Type B pancreatic cell (in vitro differentiated cells): ENCODE measurements at regions not wholly inside any gene's neighbourhood (a gene's known extent, or its start where the extent isn't known, plus 50 kb on each side); places are given as distances from the start of the nearest gene placed in this dataset.

ENCODE experiments used
- DNase-seq: peaks from one replicate; pipeline ENCODE4 v3.0.0; 2021; ENCODE audit warnings: mixed read lengths; ENCODE audit not compliant: unreplicated experiment; ENCODE audit errors: extremely low spot score
- H3K27ac Mint-ChIP-seq: 2 replicates; pipeline ENCODE4 v1.8.0; 2021; ENCODE audit warnings: mild to moderate bottlenecking, mixed read lengths
- H3K27me3 Mint-ChIP-seq: 2 replicates; pipeline ENCODE4 v1.8.0; 2021; ENCODE audit warnings: mixed read lengths
- H3K36me3 Mint-ChIP-seq: 2 replicates; pipeline ENCODE4 v1.8.0; 2021; ENCODE audit warnings: mixed read lengths
- H3K4me1 Mint-ChIP-seq: one replicate; pipeline ENCODE4 v1.8.0; 2021; ENCODE audit warnings: mixed read lengths; ENCODE audit not compliant: unreplicated experiment
- H3K4me3 Mint-ChIP-seq: 2 replicates; pipeline ENCODE4 v1.8.0; 2021; ENCODE audit warnings: mild to moderate bottlenecking, mixed read lengths
- H3K9me3 Mint-ChIP-seq: 2 replicates; pipeline ENCODE4 v1.8.0; 2021; ENCODE audit warnings: mixed read lengths
- TF ChIP-seq, protein P1 (sequence below): fragments of 200-600 bp; sonication (generic); conservative IDR thresholded peaks from 2 replicates; pipeline ENCODE4 v1.5.0; 2021; ENCODE audit warnings: antibody characterized with exemption, mild to moderate bottlenecking

- Mint-ChIP-seq H3K36me3 (no peaks in the 10 kb centered on the region), H3K4me3 (no peak overlapping the region), H3K27ac (no peak overlapping the region), H3K27me3 (peaks cover 21% of the 10 kb centered on the region), H3K4me1 (no peaks in the 10 kb centered on the region), H3K9me3 (peaks cover 13% of the 10 kb centered on the region)
- DNase-seq: no peak
- TF ChIP-seq, protein P1, sequence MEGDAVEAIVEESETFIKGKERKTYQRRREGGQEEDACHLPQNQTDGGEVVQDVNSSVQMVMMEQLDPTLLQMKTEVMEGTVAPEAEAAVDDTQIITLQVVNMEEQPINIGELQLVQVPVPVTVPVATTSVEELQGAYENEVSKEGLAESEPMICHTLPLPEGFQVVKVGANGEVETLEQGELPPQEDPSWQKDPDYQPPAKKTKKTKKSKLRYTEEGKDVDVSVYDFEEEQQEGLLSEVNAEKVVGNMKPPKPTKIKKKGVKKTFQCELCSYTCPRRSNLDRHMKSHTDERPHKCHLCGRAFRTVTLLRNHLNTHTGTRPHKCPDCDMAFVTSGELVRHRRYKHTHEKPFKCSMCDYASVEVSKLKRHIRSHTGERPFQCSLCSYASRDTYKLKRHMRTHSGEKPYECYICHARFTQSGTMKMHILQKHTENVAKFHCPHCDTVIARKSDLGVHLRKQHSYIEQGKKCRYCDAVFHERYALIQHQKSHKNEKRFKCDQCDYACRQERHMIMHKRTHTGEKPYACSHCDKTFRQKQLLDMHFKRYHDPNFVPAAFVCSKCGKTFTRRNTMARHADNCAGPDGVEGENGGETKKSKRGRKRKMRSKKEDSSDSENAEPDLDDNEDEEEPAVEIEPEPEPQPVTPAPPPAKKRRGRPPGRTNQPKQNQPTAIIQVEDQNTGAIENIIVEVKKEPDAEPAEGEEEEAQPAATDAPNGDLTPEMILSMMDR: no peak
These were observed 489.0 kb downstream of the NTRK3 start for GRCh38 chr15:87767516-87767915.

DNA sequence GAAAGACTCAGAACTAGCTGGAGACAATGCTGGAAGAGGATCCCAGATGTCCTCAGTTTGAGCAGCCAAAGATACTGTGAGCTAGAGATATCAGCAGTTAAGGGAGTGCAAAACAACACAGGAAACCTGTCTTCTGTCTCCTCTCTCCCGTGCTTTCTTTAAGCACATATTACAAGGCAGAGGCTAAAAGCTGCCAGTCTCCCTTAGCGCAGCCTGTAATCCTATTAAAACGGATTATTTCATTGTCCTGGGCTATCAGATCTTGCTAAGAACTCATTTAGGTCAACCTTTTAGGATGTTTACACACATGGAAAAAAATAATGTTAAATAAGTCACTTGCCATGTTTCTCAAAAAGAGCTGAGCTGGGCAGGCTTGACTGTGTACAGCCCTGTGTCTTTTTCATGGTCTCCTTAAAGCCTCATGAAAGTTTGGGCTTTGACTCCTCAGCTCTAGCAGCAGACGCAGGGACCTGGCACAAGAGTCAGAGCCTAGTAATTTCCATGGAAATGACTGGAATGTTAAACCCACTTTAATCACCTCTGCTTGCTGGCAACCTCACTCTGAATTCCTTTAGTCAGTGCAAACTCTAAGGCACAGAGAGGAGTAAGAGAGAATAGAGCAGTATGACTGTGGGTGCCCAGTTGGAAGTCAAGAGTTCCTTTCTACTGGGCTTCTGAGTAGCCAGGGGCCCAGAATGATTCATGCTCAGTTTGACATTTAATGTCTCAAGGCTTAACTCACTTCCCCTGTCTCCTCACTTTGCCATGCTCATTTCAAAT is 491.9 kb downstream of the NTRK3 start:
- Mint-ChIP-seq H3K27me3 (peaks cover 26% of the 10 kb centered on the region), H3K27ac (no peak overlapping the region), H3K4me3 (no peak overlapping the region), H3K4me1 (peaks cover 6% of the 10 kb centered on the region), H3K36me3 (no peaks in the 10 kb centered on the region), H3K9me3 (peaks cover 7% of the 10 kb centered on the region)
- TF ChIP-seq, protein P1: no peak
- DNase-seq: no peak

DNA sequence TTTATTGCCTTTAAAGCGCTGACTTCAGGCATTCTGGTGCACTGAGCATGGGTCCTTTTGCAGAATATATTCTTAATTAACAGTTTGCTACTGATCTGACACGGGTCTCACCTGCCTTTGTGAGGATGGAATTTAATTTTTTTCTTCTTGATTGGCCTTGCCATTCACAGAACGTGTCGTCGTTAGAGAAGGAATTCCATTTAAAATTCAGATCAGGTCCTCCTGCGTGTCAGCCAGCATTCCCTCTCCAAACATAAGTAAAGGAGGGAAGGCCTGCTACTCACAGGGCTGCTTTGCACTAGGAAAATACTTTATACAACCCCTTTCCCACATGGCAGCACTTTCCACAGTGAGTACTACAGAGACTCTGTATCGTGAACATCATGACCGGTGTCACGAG is 492.7 kb downstream of the NTRK3 start:
- H3K27ac Mint-ChIP-seq: no peak overlapping the region
- DNase-seq: no peak

DNA sequence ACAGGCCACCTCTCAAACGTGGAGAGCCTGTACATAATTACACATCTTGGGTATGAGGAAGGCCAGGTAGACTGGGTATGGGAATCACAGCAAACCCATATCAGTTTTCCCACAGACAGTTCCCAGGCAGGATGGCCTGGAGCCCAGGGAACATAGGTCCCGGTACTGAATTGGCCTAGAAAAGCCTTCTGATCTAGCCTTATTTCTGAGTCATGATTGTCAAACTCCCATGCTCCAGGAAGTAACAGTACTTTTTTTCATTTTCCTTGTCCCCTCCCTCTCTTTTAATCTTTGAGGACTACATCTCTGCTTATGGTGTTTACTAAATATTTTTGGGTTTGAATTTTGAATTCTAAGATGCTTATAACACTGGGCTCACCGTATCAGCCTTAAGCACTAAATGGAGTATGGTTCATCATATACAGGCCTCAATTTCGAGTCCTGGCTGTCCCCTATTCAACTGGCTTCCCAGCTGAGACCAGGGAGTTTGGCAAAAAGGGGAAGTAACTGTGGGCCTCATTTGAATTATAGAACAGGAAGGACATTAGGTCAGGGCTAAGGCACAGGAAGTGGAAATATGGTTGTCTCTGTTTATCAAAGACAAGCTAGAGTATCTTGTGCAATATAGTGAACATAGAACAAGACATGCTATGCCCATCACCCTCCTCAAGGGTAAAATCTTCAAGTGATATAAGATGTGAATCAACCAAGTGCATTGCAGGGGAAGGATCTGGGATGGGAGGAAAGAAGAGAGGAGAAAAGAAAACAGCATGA is 494.6 kb downstream of the NTRK3 start:
- H3K9me3 Mint-ChIP-seq: no peaks in the 10 kb centered on the region
- TF ChIP-seq, protein P1: no peak
- no peak overlapping the region for H3K4me3 Mint-ChIP-seq
- H3K36me3 Mint-ChIP-seq: no peaks in the 10 kb centered on the region
- H3K27me3 Mint-ChIP-seq: peaks cover 23% of the 10 kb centered on the region
- no peak for DNase-seq
- no peak overlapping the region for H3K27ac Mint-ChIP-seq
- H3K4me1 Mint-ChIP-seq: peaks cover 6% of the 10 kb centered on the region

More for the DNA sequence above, 492.7 kb downstream of the NTRK3 start:
- Mint-ChIP-seq H3K9me3 (peaks cover 4% of the 10 kb centered on the region), H3K27me3 (peaks cover 27% of the 10 kb centered on the region), H3K36me3 (no peaks in the 10 kb centered on the region), H3K4me3 (no peak overlapping the region), H3K4me1 (peaks cover 6% of the 10 kb centered on the region)
- TF ChIP-seq, protein P1: no peak

DNA sequence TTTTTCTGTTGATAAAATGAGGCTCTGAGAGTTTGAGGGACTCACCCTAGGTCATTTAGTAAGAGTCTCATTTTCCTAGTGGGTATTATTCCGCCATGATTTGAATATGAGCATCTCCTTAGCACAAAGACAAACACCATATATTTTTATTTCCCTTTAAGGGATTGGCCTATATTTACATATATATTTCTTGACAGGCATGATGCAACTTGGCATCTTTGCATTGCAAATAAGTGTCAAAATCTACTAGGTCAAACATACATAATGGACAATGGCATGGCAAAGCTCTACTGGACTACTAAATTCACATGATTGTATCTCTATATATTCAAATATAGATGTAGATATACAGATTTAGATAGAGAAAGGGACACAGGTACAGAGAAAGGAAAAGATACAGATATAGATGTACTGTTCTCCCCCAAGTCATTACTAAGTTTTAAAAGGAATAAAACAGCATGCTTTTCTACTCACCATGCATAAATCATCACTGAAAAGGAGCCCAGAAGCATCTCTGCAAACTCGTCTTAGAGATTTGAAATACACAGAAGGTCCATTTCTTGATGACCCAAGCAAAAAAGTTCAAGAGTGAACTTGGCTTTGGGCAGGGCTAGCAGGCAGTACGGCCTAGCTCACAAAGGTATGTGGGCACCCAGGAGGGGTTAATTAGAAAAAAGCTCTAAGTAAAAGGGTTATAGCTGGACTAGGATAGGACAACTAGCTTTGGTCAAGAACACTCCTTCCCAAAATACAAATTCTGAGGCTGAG is 495.8 kb downstream of the NTRK3 start:
- Mint-ChIP-seq H3K36me3 (no peaks in the 10 kb centered on the region), H3K9me3 (no peaks in the 10 kb centered on the region), H3K4me1 (peaks cover 6% of the 10 kb centered on the region), H3K4me3 (no peak overlapping the region), H3K27me3 (peaks cover 23% of the 10 kb centered on the region), H3K27ac (no peak overlapping the region)
- TF ChIP-seq, protein P1: no peak
- no peak for DNase-seq
